HG03342 (cell line): ENCODE measurements at regions not wholly inside any gene's neighbourhood (a gene's known extent, or its start where the extent isn't known, plus 50 kb on each side); places are given as distances from the start of the nearest gene placed in this dataset.

Experiments used
- ATAC-seq: cut with Tn5 transposase; IDR thresholded peaks from one replicate; pipeline ENCODE4 v1.9.1; 2021; ENCODE audit warnings: mild to moderate bottlenecking, moderate library complexity; ENCODE audit not compliant: unreplicated experiment

- ATAC-seq, result no peak
These were observed 161.5 kb upstream of the DMAC1 start for GRCh38 chr9:7961076-7961475.

DNA sequence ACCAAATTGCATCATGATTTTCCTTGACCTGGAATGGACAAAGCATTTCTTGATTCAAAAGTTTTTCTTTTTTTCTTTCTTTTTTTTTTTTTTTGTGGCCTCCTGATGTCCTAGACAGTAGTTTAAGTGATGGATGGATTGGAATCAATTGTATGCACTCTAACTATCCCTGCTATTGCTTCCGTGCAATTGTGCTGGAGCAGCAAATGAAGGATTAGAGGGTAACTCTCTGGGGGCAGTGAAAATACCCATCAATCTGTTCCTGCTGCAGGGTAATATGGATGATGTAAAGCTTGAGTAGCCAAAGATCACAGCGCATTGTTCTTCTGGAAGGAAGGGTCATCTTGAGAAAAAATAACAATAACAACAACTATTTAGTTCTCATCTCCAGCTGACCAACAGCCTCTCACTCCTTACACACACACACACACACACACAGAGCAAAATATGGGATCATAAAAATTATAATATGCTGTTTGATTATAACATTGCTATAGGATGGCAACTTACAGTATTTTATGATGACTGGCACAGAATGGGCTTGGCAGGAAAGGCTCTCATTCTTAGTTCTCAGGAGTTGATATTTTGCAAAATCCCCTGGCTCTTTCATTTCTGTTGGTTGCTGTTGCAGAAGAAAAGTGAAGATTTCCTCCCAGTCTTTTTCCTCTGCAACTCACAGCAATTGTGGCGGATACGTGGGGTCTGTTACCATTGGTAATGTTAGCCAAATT lies 160.9 kb upstream of the DMAC1 start:
- ATAC-seq, result no peak

- ATAC-seq, result no peak
These were observed 158.2 kb upstream of the DMAC1 start for GRCh38 chr9:7957803-7958202.

DNA sequence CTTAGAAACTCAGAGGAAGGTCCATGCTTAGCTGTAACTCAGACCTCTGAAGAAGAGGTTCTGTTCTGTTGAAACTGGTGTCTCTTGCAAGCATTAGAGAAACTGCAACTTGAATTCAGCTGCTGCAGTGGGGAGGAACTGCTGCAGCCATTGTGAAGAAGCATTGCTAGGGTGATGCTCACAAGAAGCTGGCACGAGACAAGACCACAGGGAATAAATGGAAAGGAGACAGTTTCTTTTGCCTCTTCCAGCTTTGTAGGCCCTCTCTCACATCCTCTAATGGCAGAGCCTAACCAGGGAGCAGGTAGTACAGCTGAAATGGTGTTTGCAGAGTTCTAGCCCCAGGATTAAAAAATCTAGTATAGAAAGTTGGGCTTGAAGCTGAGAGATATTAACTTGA lies 148.0 kb upstream of the DMAC1 start:
- ATAC-seq, result no peak

DNA sequence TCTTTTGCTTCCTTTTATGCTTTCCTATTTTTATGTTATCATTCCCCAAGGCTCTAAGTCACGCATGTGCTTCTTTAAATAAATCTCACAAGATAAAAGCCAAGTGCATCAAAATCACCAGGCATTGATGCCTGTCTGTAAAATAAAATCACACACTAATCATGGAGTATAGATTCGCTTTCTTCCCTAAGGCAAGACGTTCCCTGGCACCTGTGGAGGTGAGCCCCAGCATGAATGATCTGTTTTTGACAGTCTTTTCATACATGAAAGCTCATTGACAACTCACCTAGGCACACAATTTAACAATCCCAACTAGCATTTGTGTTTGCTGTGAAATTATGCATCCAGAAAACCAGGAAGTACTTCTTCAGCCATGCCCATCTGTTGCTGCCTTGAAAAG lies 146.9 kb upstream of the DMAC1 start:
- ATAC-seq, result no peak

GRCh38 chr9:7944572-7944971 lies 145.0 kb upstream of the DMAC1 start:
- no peak for ATAC-seq

- no peak for ATAC-seq
These were observed 138.3 kb upstream of the DMAC1 start for GRCh38 chr9:7937761-7938491.

DNA sequence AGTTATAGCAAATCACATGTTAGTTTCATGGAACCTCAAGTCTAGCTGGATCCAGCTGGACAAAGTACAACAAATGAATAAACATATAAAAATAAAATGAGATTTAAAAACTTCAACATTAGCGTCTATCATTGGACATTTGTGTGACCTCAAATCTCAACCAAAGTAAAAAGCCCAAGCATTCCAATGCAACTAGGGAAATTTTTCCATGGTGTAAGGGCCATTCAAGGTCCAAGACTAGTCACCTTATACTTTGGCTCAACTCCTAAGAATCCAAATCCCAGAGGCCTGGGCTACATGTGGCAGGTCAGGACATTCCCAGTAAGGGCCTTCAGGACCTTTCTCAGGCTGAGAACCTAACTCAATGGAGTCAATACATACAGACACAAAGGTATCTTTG lies 137.4 kb upstream of the DMAC1 start:
- no peak for ATAC-seq

DNA sequence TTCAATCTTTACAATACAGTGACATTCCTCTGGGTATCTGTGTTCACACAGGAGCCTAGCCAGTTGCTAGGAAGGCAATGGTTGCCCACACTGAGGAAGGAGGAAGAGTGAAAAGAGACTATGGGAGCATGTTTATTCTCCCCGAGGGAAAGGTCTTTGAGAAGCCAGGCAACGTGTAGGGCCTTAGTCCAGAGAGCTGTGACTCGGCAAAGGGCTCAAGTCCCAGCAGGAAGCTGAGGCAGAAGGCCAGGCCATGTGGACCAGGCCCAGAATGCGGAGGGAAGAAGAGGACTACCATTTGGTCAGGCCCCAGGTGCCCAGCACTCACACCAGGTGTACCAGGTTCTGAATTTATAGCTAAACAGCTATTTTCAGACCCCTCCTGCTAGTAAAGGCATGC lies 136.6 kb upstream of the DMAC1 start:
- ATAC-seq, result no peak

DNA sequence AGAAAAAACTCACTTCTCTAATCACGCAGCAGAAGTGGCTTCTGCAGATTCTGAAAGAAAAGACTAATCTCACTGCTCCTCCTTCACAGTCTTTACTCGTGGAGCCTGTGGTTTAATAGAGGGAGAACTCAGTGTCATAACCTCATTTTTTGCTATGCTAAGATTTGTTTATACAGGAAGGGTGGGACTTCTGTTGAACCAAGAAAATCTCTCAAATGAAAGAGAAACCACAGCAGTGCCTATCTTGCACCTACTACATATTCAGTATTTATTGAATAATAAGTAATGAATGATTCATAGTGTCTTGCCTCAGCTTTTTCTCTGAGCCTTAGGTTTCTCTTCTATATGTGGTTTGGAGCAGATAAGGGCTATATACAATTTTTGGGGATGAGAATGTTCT lies 136.1 kb upstream of the DMAC1 start:
- no peak for ATAC-seq

DNA sequence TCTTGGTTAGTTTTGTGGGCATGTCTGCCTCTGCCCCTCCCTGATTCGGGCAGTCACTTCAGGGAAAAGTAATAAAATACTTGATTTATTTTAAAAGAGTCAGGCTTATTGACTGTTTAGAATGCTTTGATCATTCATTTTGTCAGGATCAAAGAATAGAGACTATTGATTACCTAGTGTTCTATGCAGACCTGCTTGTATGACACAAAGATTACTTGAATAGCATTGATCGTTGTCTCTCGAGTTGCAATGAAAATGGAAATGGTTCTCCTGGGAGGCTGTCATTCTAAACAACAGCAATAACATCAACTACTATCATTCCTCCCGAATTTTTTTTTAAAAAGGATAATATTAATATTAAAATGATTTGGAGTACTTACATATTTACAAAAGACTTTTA lies 133.2 kb upstream of the DMAC1 start:
- ATAC-seq, result no peak

- no peak for ATAC-seq
These were observed 131.0 kb upstream of the DMAC1 start for GRCh38 chr9:7930613-7931012.

DNA sequence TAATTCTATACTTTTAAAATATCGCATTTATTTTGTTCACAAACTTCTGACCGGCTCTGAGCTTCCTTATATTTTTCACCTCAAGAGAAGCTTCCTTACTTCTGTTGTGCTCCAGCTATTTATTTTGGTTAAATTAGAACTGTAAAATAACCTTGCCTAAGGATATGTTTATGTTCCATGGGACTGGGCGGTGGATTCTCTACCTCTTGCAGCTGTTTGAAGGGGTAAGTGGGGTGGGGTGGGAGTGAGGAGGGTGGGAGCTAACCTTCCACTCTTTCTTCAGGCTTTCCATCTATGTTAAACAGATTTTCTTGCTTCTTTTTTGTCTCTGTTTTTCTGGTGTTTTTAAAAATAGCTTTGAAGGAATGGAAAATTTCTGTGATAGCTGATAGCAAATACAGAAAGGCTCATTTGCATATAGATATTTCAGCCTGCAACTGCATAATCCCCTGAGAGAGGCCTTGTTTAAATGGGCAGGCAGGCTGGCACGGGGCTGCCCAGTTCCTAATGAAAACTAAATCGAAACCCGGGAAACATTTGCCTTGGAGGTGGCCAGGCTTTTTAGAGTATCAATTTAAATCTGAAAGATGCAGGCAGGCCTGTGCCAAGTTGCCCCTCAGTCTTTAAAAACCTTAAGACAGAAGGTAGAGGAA lies 122.1 kb upstream of the DMAC1 start:
- no peak for ATAC-seq

DNA sequence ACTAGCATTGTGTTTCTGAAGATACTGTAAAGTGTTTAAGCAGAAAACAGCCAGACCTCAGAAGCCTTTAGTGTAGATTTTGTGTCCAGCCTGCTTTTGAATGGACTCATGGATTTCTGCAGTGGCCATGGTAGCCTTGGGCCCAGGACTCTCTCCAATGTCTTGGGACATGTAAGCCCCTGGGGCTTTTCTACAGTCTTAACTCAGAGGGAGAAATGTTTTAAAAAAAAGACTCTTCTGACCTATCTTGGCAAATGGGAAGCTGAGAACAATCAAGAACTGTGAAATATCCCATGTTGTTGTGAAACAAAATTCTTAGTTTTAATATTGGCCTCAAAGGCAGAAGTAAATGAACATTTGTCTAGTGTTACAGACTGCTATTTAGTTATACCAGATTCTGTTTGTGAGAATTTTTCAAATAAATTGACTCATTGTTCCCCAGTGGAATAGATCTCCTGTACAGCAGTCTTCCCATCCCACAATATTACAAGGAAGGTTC lies 112.5 kb upstream of the DMAC1 start:
- no peak for ATAC-seq

DNA sequence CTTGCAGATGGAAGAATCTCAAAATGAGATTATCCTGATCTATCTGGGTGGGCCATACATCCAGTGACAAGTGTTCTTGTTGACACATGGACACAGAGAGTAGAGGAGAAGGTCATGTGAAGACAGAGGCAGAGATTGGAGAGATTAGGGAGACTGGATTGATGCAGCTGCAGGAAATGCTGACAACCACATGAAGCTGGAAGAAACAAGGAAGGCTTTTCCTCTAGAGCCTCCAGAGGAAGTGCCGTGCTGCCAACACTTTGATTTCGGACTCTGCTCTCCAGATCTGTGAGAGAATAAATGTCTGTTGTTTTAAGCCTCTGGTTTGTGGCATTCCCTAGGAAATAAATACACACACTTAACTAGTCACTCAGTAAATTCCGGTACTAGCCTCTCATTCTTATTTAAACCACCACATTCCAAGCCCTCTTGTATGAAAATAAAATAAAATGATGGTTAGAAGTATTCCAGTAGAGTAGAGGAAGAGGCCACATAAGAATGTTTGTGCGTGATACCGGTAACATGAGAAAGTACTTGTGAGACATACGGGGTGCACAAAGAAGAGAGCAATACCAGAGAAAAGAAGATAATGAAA lies 110.9 kb upstream of the DMAC1 start:
- ATAC-seq, result no peak

DNA sequence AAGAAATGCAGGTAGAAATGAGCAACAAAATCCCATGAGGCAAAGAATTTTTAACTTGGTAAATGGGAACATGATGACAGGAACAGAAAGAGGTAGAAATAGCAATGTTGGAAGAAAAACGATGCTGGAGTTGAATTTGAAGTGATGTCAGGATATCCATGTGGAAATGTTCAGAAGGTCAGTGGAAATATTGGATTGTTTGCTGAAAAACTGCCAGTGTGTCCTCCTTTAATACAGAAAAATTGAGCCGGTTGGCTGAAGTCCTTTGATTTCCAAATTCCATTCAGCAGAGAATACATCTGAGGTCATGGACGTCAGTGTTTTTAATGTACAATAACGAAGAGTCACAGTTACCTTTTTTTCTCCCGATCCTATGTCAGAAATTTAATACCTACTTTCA lies 110.0 kb upstream of the DMAC1 start:
- no peak for ATAC-seq

- no peak for ATAC-seq
These were observed 108.2 kb upstream of the DMAC1 start for GRCh38 chr9:7907551-7908337.

GRCh38 chr9:7906783-7907550 lies 107.4 kb upstream of the DMAC1 start:
- ATAC-seq, result no peak

DNA sequence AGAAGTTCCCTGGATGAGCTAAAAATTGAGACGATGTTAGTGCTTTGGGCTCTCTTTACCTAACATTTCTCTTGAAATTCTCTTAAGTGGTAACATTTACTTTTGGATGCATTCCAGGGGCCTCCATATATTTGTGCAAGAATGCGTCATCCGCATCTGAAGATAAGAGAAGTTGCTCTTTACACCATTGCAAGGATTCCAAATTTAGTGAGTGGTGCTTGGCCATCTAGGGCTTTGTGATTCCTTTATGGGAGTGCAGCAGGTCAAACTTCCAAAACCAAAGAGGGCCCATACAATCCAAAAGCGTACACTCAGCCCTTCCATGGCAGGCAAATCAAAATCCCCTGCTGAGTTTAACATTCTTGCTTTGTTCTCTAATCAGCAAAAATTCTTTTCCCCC lies 102.0 kb upstream of the DMAC1 start:
- ATAC-seq, result no peak

DNA sequence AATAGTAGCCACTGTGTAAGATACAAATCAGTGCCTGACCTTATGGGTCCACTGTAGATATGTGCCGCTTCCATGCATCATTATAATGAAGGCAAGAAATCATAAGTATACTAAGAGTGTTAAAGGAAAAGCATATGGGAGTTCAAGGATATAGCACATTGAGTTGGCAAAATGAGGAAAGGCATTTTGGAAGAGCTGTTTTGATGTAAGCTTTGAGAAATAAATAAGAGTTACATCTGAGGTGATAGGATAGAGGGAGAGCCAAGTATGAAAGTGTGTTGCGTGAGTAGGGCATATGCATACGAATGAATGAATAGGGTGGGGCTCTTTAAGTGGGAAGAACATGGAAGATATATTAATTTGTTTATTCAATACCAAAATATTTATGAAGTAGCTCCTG lies 101.0 kb upstream of the DMAC1 start:
- ATAC-seq, result no peak
